ENCODE measurements at regions not wholly inside any gene's neighbourhood (a gene's known extent, or its start where the extent isn't known, plus 50 kb on each side); places are given as distances from the start of the nearest gene placed in this dataset.

- H3K4me3 ChIP-seq (ENCODE audit: insufficient read depth, low read depth, low read length), result no peak overlapping the region
- no peak for TF ChIP-seq CTCF (IDR thresholded peaks at IDR 0.05; ENCODE audit: insufficient read depth, low read depth, low read length)
- no peak for TF ChIP-seq EZH2 (IDR thresholded peaks at IDR 0.05; ENCODE audit: insufficient read depth, low read length)
- H3K36me3 ChIP-seq (ENCODE audit: insufficient read depth, low read length), result no peaks in the 10 kb centered on the region
- no peak for DNase-seq (ENCODE audit: low read depth)
- Mint-ChIP-seq H3K4me3 (ENCODE audit: unreplicated experiment) (no peak overlapping the region), H3K9me3 (ENCODE audit: unreplicated experiment) (no peaks in the 10 kb centered on the region), H3K27ac (ENCODE audit: unreplicated experiment) (no peak overlapping the region), H3K27me3 (ENCODE audit: low read depth, unreplicated experiment) (peaks cover 36% of the 10 kb centered on the region), H3K4me1 (ENCODE audit: low read depth, unreplicated experiment) (peaks cover 4% of the 10 kb centered on the region), H3K36me3 (ENCODE audit: low read depth, unreplicated experiment) (no peaks in the 10 kb centered on the region)
- no peak overlapping the region for H3K4me2 ChIP-seq (ENCODE audit: low read length)
- no peak overlapping the region for H3K27ac ChIP-seq (ENCODE audit: low read depth, low read length)
- H3K4me1 ChIP-seq (ENCODE audit: insufficient read depth, low read length), result no peaks in the 10 kb centered on the region
- peaks cover 2% of the 10 kb centered on the region for H3K27me3 ChIP-seq (ENCODE audit: insufficient read depth, low read length)
- H4K20me1 ChIP-seq (ENCODE audit: insufficient read depth, low read length), result no peaks in the 10 kb centered on the region
- no peak for FAIRE-seq
- H3K9me3 ChIP-seq (ENCODE audit: insufficient read depth, low read depth, low read length), result no peaks in the 10 kb centered on the region
- H2AFZ ChIP-seq (ENCODE audit: low read depth, low read length), result no peak overlapping the region
- H3K79me2 ChIP-seq (ENCODE audit: insufficient read depth, low read length), result no peaks in the 10 kb centered on the region
- no peak overlapping the region for H3K9ac ChIP-seq (ENCODE audit: low read length)
Measured at GRCh38 chr10:46223626-46224413, 63.0 kb upstream of the ANTXRL start.

- Histone ChIP-seq H3K79me2 (ENCODE audit: insufficient read depth, low read length) (no peaks in the 10 kb centered on the region), H3K4me1 (ENCODE audit: insufficient read depth, low read length) (no peaks in the 10 kb centered on the region), H4K20me1 (ENCODE audit: insufficient read depth, low read length) (no peaks in the 10 kb centered on the region), H3K27ac (ENCODE audit: low read depth, low read length) (no peak overlapping the region), H3K36me3 (ENCODE audit: insufficient read depth, low read length) (no peaks in the 10 kb centered on the region), H2AFZ (ENCODE audit: low read depth, low read length) (no peak overlapping the region), H3K4me2 (ENCODE audit: low read length) (no peak overlapping the region), H3K9ac (ENCODE audit: low read length) (no peak overlapping the region), H3K9me3 (ENCODE audit: insufficient read depth, low read depth, low read length) (no peaks in the 10 kb centered on the region), H3K4me3 (ENCODE audit: insufficient read depth, low read depth, low read length) (no peak overlapping the region), H3K27me3 (ENCODE audit: insufficient read depth, low read length) (peaks cover 2% of the 10 kb centered on the region)
- Mint-ChIP-seq H3K4me1 (ENCODE audit: low read depth, unreplicated experiment) (peaks cover 4% of the 10 kb centered on the region), H3K27ac (ENCODE audit: unreplicated experiment) (no peak overlapping the region), H3K4me3 (ENCODE audit: unreplicated experiment) (no peak overlapping the region), H3K36me3 (ENCODE audit: low read depth, unreplicated experiment) (no peaks in the 10 kb centered on the region), H3K9me3 (ENCODE audit: unreplicated experiment) (no peaks in the 10 kb centered on the region), H3K27me3 (ENCODE audit: low read depth, unreplicated experiment) (peaks cover 31% of the 10 kb centered on the region)
- TF ChIP-seq CTCF (IDR thresholded peaks at IDR 0.05; ENCODE audit: insufficient read depth, low read depth, low read length), result no peak
- FAIRE-seq, result no peak
- DNase-seq (ENCODE audit: low read depth), result no peak
Measured at GRCh38 chr10:46224414-46224682, 62.4 kb upstream of the ANTXRL start.

- Histone ChIP-seq H3K4me3 (ENCODE audit: insufficient read depth, low read depth, low read length) (no peak overlapping the region), H3K79me2 (ENCODE audit: insufficient read depth, low read length) (no peaks in the 10 kb centered on the region), H3K9ac (ENCODE audit: low read length) (no peak overlapping the region), H3K4me2 (ENCODE audit: low read length) (no peak overlapping the region), H3K27me3 (ENCODE audit: insufficient read depth, low read length) (peaks cover 2% of the 10 kb centered on the region), H3K27ac (ENCODE audit: low read depth, low read length) (no peak overlapping the region), H3K36me3 (ENCODE audit: insufficient read depth, low read length) (no peaks in the 10 kb centered on the region), H4K20me1 (ENCODE audit: insufficient read depth, low read length) (no peaks in the 10 kb centered on the region), H2AFZ (ENCODE audit: low read depth, low read length) (no peak overlapping the region), H3K9me3 (ENCODE audit: insufficient read depth, low read depth, low read length) (no peaks in the 10 kb centered on the region), H3K4me1 (ENCODE audit: insufficient read depth, low read length) (no peaks in the 10 kb centered on the region)
- H3K9me3 Mint-ChIP-seq (ENCODE audit: unreplicated experiment), result no peaks in the 10 kb centered on the region
- H3K27ac Mint-ChIP-seq (ENCODE audit: unreplicated experiment), result no peak overlapping the region
- no peak for TF ChIP-seq EZH2 (IDR thresholded peaks at IDR 0.05; ENCODE audit: insufficient read depth, low read length)
- TF ChIP-seq CTCF (IDR thresholded peaks at IDR 0.05; ENCODE audit: insufficient read depth, low read depth, low read length), result no peak
- peaks cover 29% of the 10 kb centered on the region for H3K27me3 Mint-ChIP-seq (ENCODE audit: low read depth, unreplicated experiment)
- DNase-seq (ENCODE audit: low read depth) (no peak), FAIRE-seq (no peak)
- H3K4me1 Mint-ChIP-seq (ENCODE audit: low read depth, unreplicated experiment), result peaks cover 4% of the 10 kb centered on the region
- no peak overlapping the region for H3K4me3 Mint-ChIP-seq (ENCODE audit: unreplicated experiment)
- H3K36me3 Mint-ChIP-seq (ENCODE audit: low read depth, unreplicated experiment), result no peaks in the 10 kb centered on the region
Measured at GRCh38 chr10:46225597-46225996, 61.2 kb upstream of the ANTXRL start.
